ENCODE measurements at regions not wholly inside any gene's neighbourhood (a gene's known extent, or its start where the extent isn't known, plus 50 kb on each side); places are given as distances from the start of the nearest gene placed in this dataset.

GRCh38 chr13:47168066-47168465, 271.2 kb upstream of the HTR2A start:
- Histone ChIP-seq H4K20me1 (replicated peaks; ENCODE audit: control insufficient read depth, extremely low read depth, insufficient read depth, low read length) (no peaks in the 10 kb centered on the region), H3K27ac (ENCODE audit: insufficient read depth, low read depth, low read length) (no peak overlapping the region), H3K79me2 (ENCODE audit: control insufficient read depth, insufficient read depth, low read length) (no peaks in the 10 kb centered on the region), H3K27me3 (ENCODE audit: control insufficient read depth in 2 of 2, insufficient read depth in 2 of 2, low read length in 2 of 2) (no peaks in the 10 kb centered on the region), H3K36me3 (ENCODE audit: control insufficient read depth in 2 of 2, extremely low read depth in 1 of 2, insufficient read depth in 2 of 2, low read length in 2 of 2) (no peaks in the 10 kb centered on the region), H3K9ac (replicated peaks; ENCODE audit: extremely low read depth, insufficient read depth, low read length) (no peak overlapping the region), H3K4me1 (ENCODE audit: control insufficient read depth, extremely low read depth, insufficient read depth, low read length) (no peaks in the 10 kb centered on the region), H2AFZ (ENCODE audit: low read depth, low read length) (no peak overlapping the region), H3K4me3 (replicated peaks in 1 of 3; ENCODE audit: insufficient read depth in 1 of 3, low read depth in 1 of 3, low read length in 3 of 3) (no peak overlapping the region), H3K9me3 (replicated peaks; ENCODE audit: control insufficient read depth, insufficient read depth, low read length) (peaks cover 3% of the 10 kb centered on the region), H3K9me1 (replicated peaks; ENCODE audit: control insufficient read depth, extremely low read depth, insufficient read depth, low read length) (no peaks in the 10 kb centered on the region), H3K4me2 (ENCODE audit: insufficient read depth, low read length) (no peak overlapping the region)
- dilution Hi-C loops (cut with MboI; ENCODE audit: extremely low pct_ligation_motif_present, low sequenced_read_pairs) (no loop called here), intact Hi-C loops (cut with micrococcal nuclease) (no loop called here)
- CTCF ChIA-PET, result no interaction called here
- TF ChIP-seq JUN (IDR thresholded peaks at IDR 0.05; ENCODE audit: borderline replicate concordance, insufficient read depth, insufficient read length, low read depth) (no peak), GATA2 (IDR thresholded peaks at IDR 0.05; ENCODE audit: insufficient read depth, insufficient read length, low read depth, low read length) (no peak), POLR2A (IDR thresholded peaks at IDR 0.05; ENCODE audit: low read depth, low read length) (no peak), EZH2 (IDR thresholded peaks at IDR 0.05; ENCODE audit: borderline replicate concordance, low read depth, low read length, severe bottlenecking) (no peak), MAX (IDR thresholded peaks at IDR 0.05; ENCODE audit: insufficient read depth, insufficient read length) (no peak), FOS (IDR thresholded peaks at IDR 0.05; ENCODE audit: borderline replicate concordance, insufficient read depth, low read length) (no peak)
- TF ChIP-seq, protein P1, sequence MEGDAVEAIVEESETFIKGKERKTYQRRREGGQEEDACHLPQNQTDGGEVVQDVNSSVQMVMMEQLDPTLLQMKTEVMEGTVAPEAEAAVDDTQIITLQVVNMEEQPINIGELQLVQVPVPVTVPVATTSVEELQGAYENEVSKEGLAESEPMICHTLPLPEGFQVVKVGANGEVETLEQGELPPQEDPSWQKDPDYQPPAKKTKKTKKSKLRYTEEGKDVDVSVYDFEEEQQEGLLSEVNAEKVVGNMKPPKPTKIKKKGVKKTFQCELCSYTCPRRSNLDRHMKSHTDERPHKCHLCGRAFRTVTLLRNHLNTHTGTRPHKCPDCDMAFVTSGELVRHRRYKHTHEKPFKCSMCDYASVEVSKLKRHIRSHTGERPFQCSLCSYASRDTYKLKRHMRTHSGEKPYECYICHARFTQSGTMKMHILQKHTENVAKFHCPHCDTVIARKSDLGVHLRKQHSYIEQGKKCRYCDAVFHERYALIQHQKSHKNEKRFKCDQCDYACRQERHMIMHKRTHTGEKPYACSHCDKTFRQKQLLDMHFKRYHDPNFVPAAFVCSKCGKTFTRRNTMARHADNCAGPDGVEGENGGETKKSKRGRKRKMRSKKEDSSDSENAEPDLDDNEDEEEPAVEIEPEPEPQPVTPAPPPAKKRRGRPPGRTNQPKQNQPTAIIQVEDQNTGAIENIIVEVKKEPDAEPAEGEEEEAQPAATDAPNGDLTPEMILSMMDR (IDR thresholded peaks at IDR 0.05; ENCODE audit: extremely low read depth in 1 of 2, insufficient read depth in 1 of 2, low read depth in 1 of 2, low read length in 2 of 2), result no peak
- DNase-seq (ENCODE audit: low read depth, low spot score), result no peak
- FAIRE-seq, result no peak
- POLR2A ChIA-PET, result no interaction called here
- BruUV-seq (replicated peaks), result no TSS peak
